HG02885 (cell line): ENCODE measurements at regions not wholly inside any gene's neighbourhood (a gene's known extent, or its start where the extent isn't known, plus 50 kb on each side); places are given as distances from the start of the nearest gene placed in this dataset.

Experiments used
- ATAC-seq: cut with Tn5 transposase; IDR thresholded peaks from one replicate; pipeline ENCODE4 v1.9.1; 2021; ENCODE audit warnings: mild to moderate bottlenecking; ENCODE audit not compliant: unreplicated experiment, poor library complexity

- no peak for ATAC-seq
Measured at GRCh38 chr1:168989985-168990384, 116.5 kb upstream of the ATP1B1 start.

- ATAC-seq = no peak
Measured at GRCh38 chr1:168991667-168992475, 114.6 kb upstream of the ATP1B1 start.

DNA sequence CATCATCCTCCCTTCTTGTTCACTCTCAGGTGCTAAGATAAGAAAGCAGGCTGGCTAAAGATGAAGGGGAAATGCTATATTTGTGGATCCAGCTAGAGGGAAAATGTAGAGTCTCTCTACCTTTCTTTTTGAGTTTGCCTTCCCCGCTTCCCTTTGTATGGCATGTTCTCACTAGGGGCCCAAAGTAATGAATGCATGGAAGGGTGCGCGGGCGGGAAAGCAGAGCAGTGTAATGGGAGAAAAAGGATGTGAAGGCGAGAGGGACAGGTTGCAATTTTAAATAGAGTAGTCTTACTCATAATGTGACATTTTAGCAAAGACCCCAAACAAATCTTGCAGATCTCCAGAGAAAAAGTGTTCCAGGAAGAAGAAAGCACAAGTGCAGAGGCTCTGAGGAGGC lies 105.1 kb upstream of the ATP1B1 start:
- ATAC-seq = no peak

DNA sequence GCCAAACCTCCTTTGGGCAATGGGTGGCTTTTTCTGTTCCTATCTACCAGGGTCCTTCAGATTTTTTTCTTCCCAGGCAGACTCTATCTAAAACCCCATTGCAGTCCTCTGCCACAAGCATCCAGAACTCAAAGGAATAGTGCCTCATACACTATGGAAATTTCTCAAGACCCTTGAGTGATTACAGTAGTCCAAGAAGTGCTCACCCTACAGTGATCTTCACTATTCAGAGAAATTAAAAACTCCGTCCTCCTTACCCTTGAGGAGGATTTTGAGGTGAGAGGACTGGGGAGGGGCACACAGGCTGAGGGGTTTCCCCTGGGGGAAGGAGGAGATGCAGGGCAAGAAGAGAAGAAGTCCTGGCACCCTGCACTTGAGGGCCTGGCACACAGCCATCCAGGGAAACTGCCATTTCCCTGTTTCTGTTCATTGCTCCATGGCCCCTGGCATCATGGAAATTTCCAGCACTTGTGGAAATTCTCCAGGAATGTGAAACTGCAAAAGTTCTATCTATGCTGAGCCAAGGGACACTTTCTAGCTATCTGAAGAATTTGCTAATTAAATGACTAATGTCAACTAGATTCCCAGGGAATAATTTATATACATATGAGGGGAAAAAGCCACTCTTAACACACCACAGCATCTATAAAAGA lies 102.5 kb upstream of the ATP1B1 start:
- no peak for ATAC-seq

DNA sequence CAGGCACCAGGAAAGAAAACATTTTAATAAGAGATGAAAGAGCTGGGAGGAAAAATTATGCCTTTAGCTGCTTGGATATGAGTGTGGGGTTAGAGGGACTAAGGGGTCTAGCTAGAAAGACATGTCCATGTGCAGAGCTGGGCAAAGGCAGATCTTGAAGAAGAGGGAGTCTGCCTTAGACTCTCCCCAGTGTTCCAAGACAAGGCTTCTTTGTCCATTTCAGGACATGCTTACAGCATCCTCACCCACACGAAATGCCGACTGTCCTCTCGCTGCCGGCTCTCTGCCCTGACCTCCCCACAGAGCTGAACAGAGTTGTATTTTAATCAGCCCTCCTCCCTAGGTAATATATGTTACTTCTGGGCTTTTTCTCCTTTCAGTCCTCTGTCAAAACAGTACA lies 100.7 kb upstream of the ATP1B1 start:
- ATAC-seq = no peak

DNA sequence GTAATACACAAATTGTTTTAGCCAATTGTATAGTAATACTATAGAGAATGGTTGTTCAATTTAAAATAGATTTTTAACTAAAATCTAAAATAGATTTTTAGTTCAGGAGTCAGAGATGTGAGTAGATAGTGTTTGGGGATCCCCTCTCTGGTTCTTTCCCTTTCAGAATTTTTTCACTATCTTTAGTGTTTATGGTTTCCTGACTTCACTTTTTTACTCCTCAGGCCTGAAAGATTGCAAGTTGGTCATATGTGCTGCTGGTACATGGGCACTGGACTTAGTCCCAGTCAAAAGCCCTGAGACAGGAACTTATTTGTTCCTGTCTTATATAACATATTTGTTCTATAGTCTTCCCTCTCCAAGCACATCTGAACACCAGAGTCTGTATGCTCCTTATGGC lies 96.8 kb upstream of the ATP1B1 start:
- ATAC-seq = no peak

GRCh38 chr1:169012416-169012815 lies 94.1 kb upstream of the ATP1B1 start:
- ATAC-seq = peak; percentile 83

GRCh38 chr1:169013821-169014220 lies 92.7 kb upstream of the ATP1B1 start:
- ATAC-seq = no peak

DNA sequence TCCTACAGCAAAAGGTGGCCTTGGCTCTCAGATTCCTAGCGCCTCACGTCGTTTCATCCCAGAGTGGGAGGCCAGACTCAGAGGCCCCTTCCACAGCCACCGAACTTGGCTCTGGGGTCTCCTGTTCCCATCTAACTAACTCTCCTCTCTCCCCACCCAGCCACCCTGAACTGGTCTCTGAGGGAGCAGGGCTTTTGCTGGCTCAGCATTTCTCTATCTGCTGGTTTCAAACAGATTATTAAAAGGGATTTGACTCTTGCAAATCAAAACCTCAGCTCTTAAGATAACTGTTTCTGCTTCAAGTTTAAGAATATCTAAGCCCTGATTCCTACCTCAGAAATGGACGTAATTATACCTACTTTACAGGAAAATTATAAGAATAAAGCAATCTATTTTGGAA lies 91.0 kb upstream of the ATP1B1 start:
- ATAC-seq = no peak

DNA sequence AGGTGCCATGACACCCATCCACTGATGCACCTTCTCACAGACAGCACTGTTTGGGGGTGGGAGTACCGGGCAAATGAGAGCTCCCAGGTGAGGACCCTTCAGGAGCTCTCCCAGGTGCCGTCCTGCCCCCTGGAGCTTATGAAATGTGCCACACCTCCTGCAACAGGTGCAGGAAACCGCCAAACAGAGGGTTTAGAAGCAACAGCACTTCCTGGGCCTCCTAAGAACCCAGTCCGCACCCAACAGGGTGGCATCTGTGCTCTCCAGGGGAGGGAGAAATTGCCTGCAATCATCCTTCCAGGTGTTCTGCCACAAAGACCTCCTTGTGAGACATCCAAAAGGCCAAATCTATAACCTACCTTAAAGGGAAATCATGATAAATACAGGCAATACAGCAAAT lies 87.7 kb upstream of the ATP1B1 start:
- ATAC-seq = no peak

GRCh38 chr1:169019419-169020058 lies 87.0 kb upstream of the ATP1B1 start:
- no peak for ATAC-seq

GRCh38 chr1:169020684-169021083 lies 85.8 kb upstream of the ATP1B1 start:
- ATAC-seq = no peak

- ATAC-seq = no peak
Measured at GRCh38 chr1:169022648-169023047, 83.8 kb upstream of the ATP1B1 start.

GRCh38 chr1:169024255-169024654 lies 82.2 kb upstream of the ATP1B1 start:
- ATAC-seq = no peak

DNA sequence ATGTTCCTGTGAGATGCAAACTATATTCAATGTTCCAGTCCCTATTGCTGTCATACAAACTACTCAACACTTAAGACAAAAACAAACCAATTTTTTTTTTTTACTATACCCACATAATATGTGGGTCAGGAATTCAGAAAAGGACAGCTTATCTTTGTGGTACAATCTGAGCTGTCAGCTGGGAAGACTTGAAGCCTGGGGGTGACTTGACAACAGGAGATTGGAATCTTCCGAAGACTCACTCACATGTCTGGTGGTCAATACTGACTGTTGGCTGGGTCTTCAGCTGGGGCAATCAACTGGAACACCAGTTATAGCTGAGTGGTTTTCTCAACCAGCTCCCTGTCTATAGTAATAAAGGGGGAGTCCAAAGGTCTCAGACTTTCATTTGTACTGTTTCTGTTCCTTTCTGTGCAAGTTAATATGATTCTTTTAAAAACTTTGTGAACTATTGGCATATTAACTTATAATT lies 81.7 kb upstream of the ATP1B1 start:
- ATAC-seq = peak; percentile 91

- ATAC-seq = no peak
Measured at GRCh38 chr1:169025412-169025811, 81.1 kb upstream of the ATP1B1 start.

- ATAC-seq = no peak
Measured at GRCh38 chr1:169027607-169028320, 78.7 kb upstream of the ATP1B1 start.

- no peak for ATAC-seq
Measured at GRCh38 chr1:169031566-169032224, 74.8 kb upstream of the ATP1B1 start.

DNA sequence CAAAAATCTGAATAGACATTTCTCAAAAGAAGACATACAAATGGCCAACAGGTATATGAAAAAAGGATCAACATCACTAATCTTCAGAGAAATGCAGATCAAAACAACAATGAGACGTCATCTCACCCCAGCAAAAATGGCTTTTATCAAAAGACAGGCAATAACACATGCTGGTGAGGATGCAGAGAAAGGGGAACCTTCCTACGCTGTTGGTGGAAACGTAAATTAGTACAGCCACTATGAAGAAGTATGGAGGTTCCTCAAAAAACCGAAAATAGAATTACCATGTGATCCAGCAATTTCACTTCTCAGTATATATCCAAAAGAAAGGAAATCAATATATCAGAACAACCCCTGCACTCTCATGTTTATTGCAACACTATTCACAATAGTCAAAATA lies 65.1 kb upstream of the ATP1B1 start:
- no peak for ATAC-seq

- ATAC-seq = no peak
Measured at GRCh38 chr1:169042377-169042776, 64.1 kb upstream of the ATP1B1 start.
